Activated naive CD8-positive, alpha-beta T cell treated with anti-CD3 and anti-CD28 coated beads, Interleukin-2, amount 50 U/mL, for 24 hours (primary cell): ENCODE measurements at regions not wholly inside any gene's neighbourhood (a gene's known extent, or its start where the extent isn't known, plus 50 kb on each side); places are given as distances from the start of the nearest gene placed in this dataset.
"Not testable (repeated sequence)": the region's sequence is repeated elsewhere in the genome, so short reads cannot be mapped to it uniquely, and the experiment has no call there.

Experiments used
- ATAC-seq: fragments of 150-1000 bp; cut with Tn5 transposase; one replicate; pipeline ENCODE4 v1.10.0; 2021
- DNase-seq: peaks from one replicate; pipeline ENCODE4 v3.0.0; 2021
- H3K27ac Mint-ChIP-seq: one replicate; pipeline ENCODE4 v1.8.0; 2021; ENCODE audit warnings: mild to moderate bottlenecking, mixed read lengths
- H3K27me3 Mint-ChIP-seq: one replicate; pipeline ENCODE4 v1.8.0; 2021; ENCODE audit warnings: mixed read lengths
- H3K36me3 Mint-ChIP-seq: one replicate; pipeline ENCODE4 v1.8.0; 2021; ENCODE audit warnings: low read depth, mixed read lengths
- H3K4me1 Mint-ChIP-seq: one replicate; pipeline ENCODE4 v1.8.0; 2021; ENCODE audit warnings: mixed read lengths
- H3K4me3 Mint-ChIP-seq: one replicate; pipeline ENCODE4 v1.8.0; 2021; ENCODE audit warnings: mild to moderate bottlenecking, moderate library complexity, mixed read lengths
- H3K9me3 Mint-ChIP-seq: one replicate; pipeline ENCODE4 v1.8.0; 2021; ENCODE audit warnings: mixed read lengths

DNA sequence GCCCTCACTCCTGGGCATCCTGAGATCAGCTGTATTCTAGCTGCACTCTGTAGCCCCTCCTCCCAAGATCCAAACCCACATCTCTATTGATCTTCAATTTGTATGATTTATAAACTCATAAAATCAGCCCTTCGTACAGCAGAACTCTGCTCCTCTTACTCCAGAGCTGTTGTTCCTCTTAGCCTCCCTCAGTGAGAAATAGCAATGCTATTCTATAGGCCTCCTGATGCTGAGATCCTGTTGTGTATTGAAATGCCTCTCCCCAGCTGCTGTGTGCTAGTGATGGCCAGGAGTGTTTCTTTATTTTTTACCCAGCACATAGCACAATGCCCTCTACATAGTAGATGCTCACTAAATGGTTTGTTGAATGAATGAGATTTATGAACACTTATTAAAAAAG lies 320.5 kb upstream of the ADCY2 start:
- Mint-ChIP-seq H3K27me3 (peaks cover 2% of the 10 kb centered on the region), H3K4me1 (no peaks in the 10 kb centered on the region), H3K36me3 (no peaks in the 10 kb centered on the region), H3K9me3 (no peaks in the 10 kb centered on the region), H3K27ac (no peak overlapping the region), H3K4me3 (no peak overlapping the region)
- ATAC-seq (no peak), DNase-seq (no peak)

DNA sequence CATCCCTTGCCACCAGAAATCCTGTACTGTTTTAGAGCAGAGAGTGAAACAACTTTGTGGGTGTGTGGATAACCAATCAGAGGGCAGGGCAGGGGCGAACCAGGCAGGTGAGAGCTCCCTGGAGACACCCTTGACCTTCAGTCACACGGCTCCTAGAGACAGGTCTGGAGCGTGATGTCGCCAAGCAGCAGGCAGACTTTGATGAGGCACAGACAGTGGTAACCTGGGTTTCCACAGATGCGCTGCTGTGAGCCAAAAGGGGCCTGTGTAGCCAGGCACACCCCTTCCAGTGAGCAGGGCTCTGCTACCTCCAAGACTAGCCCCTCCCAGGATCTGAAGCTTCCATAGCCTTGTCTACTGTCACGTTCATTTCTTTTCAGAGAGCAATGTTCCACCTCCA lies 317.8 kb upstream of the ADCY2 start:
- Mint-ChIP-seq H3K4me3 (no peak overlapping the region), H3K27me3 (no peaks in the 10 kb centered on the region), H3K36me3 (no peaks in the 10 kb centered on the region), H3K27ac (no peak overlapping the region), H3K4me1 (no peaks in the 10 kb centered on the region), H3K9me3 (no peaks in the 10 kb centered on the region)
- DNase-seq = no peak
- no peak for ATAC-seq

DNA sequence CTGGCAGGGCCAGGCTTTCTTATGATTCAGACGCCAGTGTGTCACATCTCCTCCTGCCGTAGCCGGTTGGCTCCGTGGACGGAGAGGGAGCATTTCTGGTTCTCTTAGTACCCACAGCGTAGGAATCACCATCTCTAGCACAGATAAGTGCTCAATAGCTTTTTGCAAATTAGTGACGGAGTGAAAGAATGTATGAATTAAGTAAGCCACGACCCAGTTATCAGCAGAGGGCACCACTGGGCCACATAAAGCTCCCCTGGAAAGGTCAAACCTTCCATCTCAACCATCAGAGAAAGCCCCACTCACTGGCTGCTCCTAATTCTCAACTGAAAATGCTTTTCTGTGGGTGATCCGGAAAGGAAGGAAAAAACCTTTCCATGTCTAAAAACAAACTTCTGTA lies 317.0 kb upstream of the ADCY2 start:
- H3K4me1 Mint-ChIP-seq = no peaks in the 10 kb centered on the region
- H3K36me3 Mint-ChIP-seq = no peaks in the 10 kb centered on the region
- ATAC-seq (no peak), DNase-seq (no peak)
- H3K27me3 Mint-ChIP-seq = no peaks in the 10 kb centered on the region
- H3K4me3 Mint-ChIP-seq = no peak overlapping the region
- H3K9me3 Mint-ChIP-seq = no peaks in the 10 kb centered on the region
- H3K27ac Mint-ChIP-seq = no peak overlapping the region

DNA sequence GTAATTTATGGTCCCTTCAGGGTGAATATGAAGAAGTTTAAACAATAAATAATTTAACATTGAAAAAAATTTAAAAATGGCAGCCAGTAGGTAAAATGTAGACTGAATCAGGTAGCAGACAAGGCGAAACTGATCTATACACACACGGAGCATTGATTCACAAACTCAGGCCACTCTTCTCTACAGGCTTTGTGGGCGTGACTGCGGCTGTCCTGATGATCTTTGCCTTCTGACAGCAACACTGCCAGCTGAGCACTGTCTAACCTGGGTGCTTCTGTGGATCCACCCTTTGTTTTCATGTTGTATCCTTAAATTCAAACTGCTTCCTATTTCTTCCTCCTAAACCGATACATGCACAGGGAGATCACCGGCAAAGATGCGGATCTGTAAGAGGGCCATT lies 315.4 kb upstream of the ADCY2 start:
- DNase-seq = no peak
- Mint-ChIP-seq H3K4me1 (no peaks in the 10 kb centered on the region), H3K27me3 (no peaks in the 10 kb centered on the region), H3K27ac (no peak overlapping the region), H3K4me3 (no peak overlapping the region), H3K36me3 (no peaks in the 10 kb centered on the region), H3K9me3 (no peaks in the 10 kb centered on the region)
- ATAC-seq = no peak

- no peaks in the 10 kb centered on the region for H3K36me3 Mint-ChIP-seq
- ATAC-seq (no peak), DNase-seq (no peak)
- H3K9me3 Mint-ChIP-seq = no peaks in the 10 kb centered on the region
- H3K4me1 Mint-ChIP-seq = no peaks in the 10 kb centered on the region
- no peak overlapping the region for H3K27ac Mint-ChIP-seq
- no peaks in the 10 kb centered on the region for H3K27me3 Mint-ChIP-seq
- H3K4me3 Mint-ChIP-seq = no peak overlapping the region
Observed at GRCh38 chr5:7087719-7088297, 308.1 kb upstream of the ADCY2 start.

GRCh38 chr5:7088849-7089248 lies 307.1 kb upstream of the ADCY2 start:
- Mint-ChIP-seq H3K9me3 (no peaks in the 10 kb centered on the region), H3K4me3 (no peak overlapping the region), H3K36me3 (no peaks in the 10 kb centered on the region), H3K4me1 (no peaks in the 10 kb centered on the region), H3K27me3 (no peaks in the 10 kb centered on the region), H3K27ac (no peak overlapping the region)
- ATAC-seq (no peak), DNase-seq (no peak)

GRCh38 chr5:7094626-7095025 lies 301.3 kb upstream of the ADCY2 start:
- H3K27me3 Mint-ChIP-seq = no peaks in the 10 kb centered on the region
- ATAC-seq (no peak), DNase-seq (no peak)
- no peaks in the 10 kb centered on the region for H3K4me1 Mint-ChIP-seq
- no peaks in the 10 kb centered on the region for H3K9me3 Mint-ChIP-seq
- no peaks in the 10 kb centered on the region for H3K36me3 Mint-ChIP-seq
- no peak overlapping the region for H3K4me3 Mint-ChIP-seq
- H3K27ac Mint-ChIP-seq = no peak overlapping the region

DNA sequence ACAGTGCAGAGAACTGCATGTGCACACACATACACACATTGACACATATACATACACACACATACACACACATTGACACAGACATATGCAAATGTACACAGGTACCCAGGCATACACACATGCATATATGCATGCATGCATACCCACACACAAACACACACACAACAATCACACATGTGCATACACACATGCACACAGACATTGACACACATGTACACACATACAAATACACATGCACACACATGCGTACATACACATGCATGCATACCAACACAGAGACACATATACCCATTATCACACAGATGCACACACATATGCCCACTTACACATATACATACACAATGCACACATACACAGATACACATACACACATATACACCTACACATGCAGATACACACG lies 299.6 kb upstream of the ADCY2 start:
- Mint-ChIP-seq H3K27ac (no peak overlapping the region), H3K4me1 (no peaks in the 10 kb centered on the region), H3K4me3 (no peak overlapping the region), H3K27me3 (no peaks in the 10 kb centered on the region), H3K36me3 (no peaks in the 10 kb centered on the region), H3K9me3 (no peaks in the 10 kb centered on the region)
- DNase-seq (no peak), ATAC-seq (no peak)

DNA sequence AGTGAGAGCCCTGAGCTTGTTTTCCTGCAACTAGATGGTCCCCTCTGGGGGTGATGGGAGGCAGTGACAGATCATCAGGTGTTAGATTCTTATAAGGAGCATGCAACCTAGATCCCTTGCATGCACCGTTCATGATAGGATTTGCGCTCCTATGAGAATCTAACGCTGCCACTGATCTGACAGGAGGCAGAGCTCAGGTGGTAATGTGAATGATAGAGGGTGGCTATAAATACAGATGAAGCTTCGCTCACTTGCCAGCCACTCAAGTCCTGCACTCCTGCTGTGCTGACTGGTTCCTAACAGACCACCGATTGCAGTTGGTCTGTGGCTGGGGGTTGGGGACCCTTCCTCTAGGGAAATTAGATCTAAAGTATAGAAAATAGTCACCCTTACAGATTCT lies 290.6 kb upstream of the ADCY2 start:
- no peak for ATAC-seq
- Mint-ChIP-seq H3K4me1 (no peaks in the 10 kb centered on the region), H3K36me3 (no peaks in the 10 kb centered on the region), H3K27ac (no peak overlapping the region), H3K27me3 (no peaks in the 10 kb centered on the region), H3K4me3 (no peak overlapping the region), H3K9me3 (no peaks in the 10 kb centered on the region)
- DNase-seq = no peak

GRCh38 chr5:7117961-7118360 lies 278.0 kb upstream of the ADCY2 start:
- H3K27me3 Mint-ChIP-seq = no peaks in the 10 kb centered on the region
- no peak overlapping the region for H3K4me3 Mint-ChIP-seq
- H3K36me3 Mint-ChIP-seq = no peaks in the 10 kb centered on the region
- H3K9me3 Mint-ChIP-seq = peaks cover 8% of the 10 kb centered on the region
- no peak for DNase-seq
- no peaks in the 10 kb centered on the region for H3K4me1 Mint-ChIP-seq
- H3K27ac Mint-ChIP-seq = no peak overlapping the region
- no peak for ATAC-seq

DNA sequence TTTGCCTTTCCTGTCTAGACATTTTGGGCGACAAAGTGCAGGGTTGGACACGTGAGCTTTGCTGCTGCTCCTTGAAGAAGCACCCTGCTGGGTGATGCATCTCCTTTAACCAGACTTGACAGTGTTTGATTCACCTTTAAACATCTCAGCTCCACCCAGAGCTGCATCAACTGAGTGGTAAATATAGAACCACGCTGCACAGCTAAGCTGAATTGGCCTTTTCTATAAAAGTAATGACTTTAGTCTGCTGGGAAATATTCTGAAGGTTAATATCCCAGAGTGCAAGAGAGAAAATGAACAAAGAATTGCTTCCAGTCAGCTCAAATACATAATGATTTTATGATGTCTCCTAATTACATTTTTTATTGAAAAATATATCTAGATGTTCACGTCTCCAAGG lies 264.3 kb upstream of the ADCY2 start:
- no peaks in the 10 kb centered on the region for H3K4me1 Mint-ChIP-seq
- ATAC-seq = no peak
- peaks cover 21% of the 10 kb centered on the region for H3K9me3 Mint-ChIP-seq
- no peaks in the 10 kb centered on the region for H3K27me3 Mint-ChIP-seq
- no peak overlapping the region for H3K4me3 Mint-ChIP-seq
- H3K27ac Mint-ChIP-seq = no peak overlapping the region
- H3K36me3 Mint-ChIP-seq = no peaks in the 10 kb centered on the region
- DNase-seq = no peak

DNA sequence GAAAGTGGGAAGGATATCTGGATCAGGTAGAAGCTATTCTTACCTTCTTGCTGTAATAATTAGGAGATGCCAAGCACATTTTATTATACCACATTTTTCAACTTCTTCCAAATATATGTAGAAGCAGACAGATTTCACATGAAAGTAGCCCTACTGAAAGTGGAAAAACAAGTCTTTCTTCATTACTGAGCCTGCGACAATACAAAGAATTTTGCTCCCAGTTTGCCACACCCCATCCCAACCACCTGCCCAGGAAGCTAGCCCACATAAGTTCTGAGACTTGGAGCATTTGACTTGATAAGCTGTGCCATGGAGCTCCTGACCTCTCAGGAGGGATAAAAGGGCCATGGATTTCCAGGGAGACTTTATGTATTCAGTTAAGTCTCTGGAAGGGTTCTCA lies 249.1 kb upstream of the ADCY2 start:
- ATAC-seq = no peak
- Mint-ChIP-seq H3K27me3 (no peaks in the 10 kb centered on the region), H3K4me1 (no peaks in the 10 kb centered on the region), H3K27ac (no peak overlapping the region), H3K4me3 (no peak overlapping the region), H3K36me3 (no peaks in the 10 kb centered on the region), H3K9me3 (peaks cover 4% of the 10 kb centered on the region)
- DNase-seq = no peak

DNA sequence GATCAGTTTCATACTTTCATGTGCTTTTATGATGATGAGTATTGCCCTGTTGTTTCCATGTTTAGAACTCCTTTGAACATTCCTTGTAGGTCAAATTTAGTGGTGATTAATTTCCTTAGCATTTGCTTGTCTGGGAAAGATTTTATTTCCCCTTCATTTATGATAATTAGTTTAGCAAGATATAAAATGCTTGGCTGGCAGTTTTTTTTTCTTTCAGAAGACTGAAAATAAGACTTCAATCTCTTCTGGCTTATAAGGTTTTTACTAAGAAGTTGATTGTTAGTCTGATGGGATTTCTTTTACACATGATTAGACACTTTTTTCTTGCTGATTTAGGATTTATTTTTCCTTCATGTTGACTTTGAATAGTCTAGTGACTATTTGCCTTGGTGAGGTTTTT lies 238.9 kb upstream of the ADCY2 start:
- Mint-ChIP-seq H3K4me1 (no peaks in the 10 kb centered on the region), H3K4me3 (no peak overlapping the region), H3K9me3 (peaks cover 49% of the 10 kb centered on the region), H3K27me3 (no peaks in the 10 kb centered on the region), H3K27ac (no peak overlapping the region), H3K36me3 (peaks cover 1% of the 10 kb centered on the region)
- ATAC-seq = no peak
- DNase-seq = no peak

DNA sequence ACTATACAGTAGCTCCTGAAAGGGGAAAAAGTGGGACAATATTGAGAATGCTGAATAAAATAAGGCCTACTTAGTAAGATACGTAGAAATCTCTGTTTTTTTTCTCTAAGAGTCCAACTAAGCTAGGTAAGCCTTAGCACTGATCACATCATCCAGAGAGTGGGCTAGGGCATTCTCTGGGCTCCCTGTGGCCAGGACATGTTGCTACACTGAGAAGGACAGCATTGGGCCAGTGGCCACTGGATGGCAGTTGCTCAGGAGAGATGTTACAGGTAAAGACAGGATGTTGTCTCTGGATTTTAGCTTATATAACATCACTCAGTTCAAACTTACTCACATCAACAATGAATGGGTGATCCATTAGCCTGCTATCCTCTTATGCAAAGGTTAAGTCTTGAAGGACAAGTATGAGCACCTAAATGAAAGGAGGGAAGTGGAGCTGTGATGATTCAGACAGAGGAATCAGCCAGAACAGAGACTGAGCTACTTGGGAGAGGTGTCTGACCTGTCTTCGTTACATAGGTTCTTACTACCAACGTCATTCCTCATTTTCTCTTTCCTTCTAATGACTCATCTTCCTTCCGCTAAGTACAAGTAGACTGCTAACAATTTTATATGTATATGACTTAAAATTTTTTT lies 226.6 kb upstream of the ADCY2 start:
- Mint-ChIP-seq H3K36me3 (no peaks in the 10 kb centered on the region), H3K27me3 (no peaks in the 10 kb centered on the region), H3K9me3 (peaks cover 5% of the 10 kb centered on the region), H3K4me1 (no peaks in the 10 kb centered on the region), H3K4me3 (no peak overlapping the region), H3K27ac (no peak overlapping the region)
- DNase-seq (no peak), ATAC-seq (no peak)

DNA sequence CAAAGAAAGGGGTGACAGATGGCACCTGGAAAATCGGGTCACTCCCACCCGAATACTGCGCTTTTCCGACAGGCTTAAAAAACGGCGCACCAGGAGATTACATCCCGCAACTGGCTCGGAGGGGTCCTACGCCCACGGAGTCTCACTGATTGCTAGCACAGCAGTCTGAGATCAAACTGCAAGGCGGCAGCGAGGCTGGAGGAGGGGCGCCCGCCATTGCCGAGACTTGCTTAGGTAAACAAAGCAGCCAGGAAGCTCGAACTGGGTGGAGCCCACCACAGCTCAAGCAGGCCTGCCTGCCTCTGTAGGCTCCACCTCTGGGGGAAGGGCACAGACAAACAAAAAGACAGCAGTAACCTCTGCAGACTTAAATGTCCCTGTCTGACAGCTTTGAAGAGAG lies 225.2 kb upstream of the ADCY2 start:
- H3K4me3 Mint-ChIP-seq, DNase-seq, ATAC-seq, H3K9me3 Mint-ChIP-seq, H3K4me1 Mint-ChIP-seq, H3K27ac Mint-ChIP-seq, H3K27me3 Mint-ChIP-seq, H3K36me3 Mint-ChIP-seq: not testable (repeated sequence)

DNA sequence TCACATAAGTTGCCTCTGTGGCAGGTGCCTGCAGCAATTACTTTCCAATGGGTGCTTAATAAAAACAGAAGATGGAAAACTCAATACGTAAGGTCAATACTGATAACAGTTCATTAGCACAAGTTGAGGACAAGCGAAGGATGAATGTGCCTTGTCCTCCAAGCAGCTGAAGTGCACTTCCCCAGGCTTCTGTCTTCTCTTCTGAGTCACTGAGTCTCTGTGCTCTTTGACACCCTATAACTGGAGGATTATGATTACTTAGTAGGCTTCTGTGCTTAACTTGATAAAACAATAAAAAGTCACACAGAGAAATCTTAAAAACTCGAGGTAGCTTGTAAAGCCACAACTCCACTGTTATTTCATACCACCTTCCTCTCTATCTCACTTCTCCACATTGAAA lies 216.6 kb upstream of the ADCY2 start:
- ATAC-seq = no peak
- no peak for DNase-seq
- Mint-ChIP-seq H3K4me1 (no peaks in the 10 kb centered on the region), H3K36me3 (no peaks in the 10 kb centered on the region), H3K4me3 (no peak overlapping the region), H3K27ac (no peak overlapping the region), H3K9me3 (peaks cover 2% of the 10 kb centered on the region), H3K27me3 (no peaks in the 10 kb centered on the region)
